ENCODE measurements at regions not wholly inside any gene's neighbourhood (a gene's known extent, or its start where the extent isn't known, plus 50 kb on each side); places are given as distances from the start of the nearest gene placed in this dataset.
"Not testable (repeated sequence)": the region's sequence is repeated elsewhere in the genome, so short reads cannot be mapped to it uniquely, and the experiment has no call there.

- H3K27me3 Mint-ChIP-seq (ENCODE audit: low read depth); H3K27me3 ChIP-seq (ENCODE audit: insufficient read depth, low read length); DNase-seq; H3K79me1 ChIP-seq (ENCODE audit: insufficient read depth, low read depth, low read length, poor library complexity, severe bottlenecking); H3K4me2 ChIP-seq (ENCODE audit: insufficient read depth, insufficient read length, low read length); H3K27ac ChIP-seq (ENCODE audit: insufficient read length, low read depth, low read length); H3K9ac ChIP-seq (ENCODE audit: extremely low read depth, insufficient read length, low read length); H3K79me2 ChIP-seq (ENCODE audit: insufficient read depth, low read length); H3K4me3 Mint-ChIP-seq; H3K23ac ChIP-seq (ENCODE audit: insufficient read length, low read depth, low read length); H3K4me1 Mint-ChIP-seq; H4K8ac ChIP-seq (replicated peaks; ENCODE audit: insufficient read length, low read depth, low read length); H2BK12ac ChIP-seq (ENCODE audit: insufficient read length, low read depth, low read length); H3K4ac ChIP-seq (ENCODE audit: low read depth, low read length); H2AK5ac ChIP-seq (ENCODE audit: insufficient read length, low read length); H3T11ph ChIP-seq (ENCODE audit: low read length); H2AFZ ChIP-seq (ENCODE audit: low read length); H2BK120ac ChIP-seq (ENCODE audit: low read depth, low read length, poor library complexity, severe bottlenecking); H2BK20ac ChIP-seq (ENCODE audit: low read depth, low read length, poor library complexity, severe bottlenecking); H2BK5ac ChIP-seq (ENCODE audit: insufficient read length, low read length); H3K23me2 ChIP-seq (ENCODE audit: insufficient read length, low read depth, low read length, poor library complexity, severe bottlenecking); H4K5ac ChIP-seq (ENCODE audit: insufficient read length, low read depth, low read length); H3K56ac ChIP-seq (ENCODE audit: insufficient read length, low read depth, low read length); H4K20me1 ChIP-seq (ENCODE audit: control insufficient read depth, insufficient read depth, insufficient read length); H3K14ac ChIP-seq (ENCODE audit: insufficient read depth, low read length); H3K27ac Mint-ChIP-seq; H3K18ac ChIP-seq (ENCODE audit: insufficient read length, low read depth, low read length); H2BK15ac ChIP-seq (ENCODE audit: low read depth, low read length); H3K4me1 ChIP-seq (ENCODE audit: insufficient read depth, low read length); H4K91ac ChIP-seq (ENCODE audit: insufficient read length, low read depth, low read length): not testable (repeated sequence)
- peaks cover 6 to 14% (median 13%) of the 10 kb centered on the region in 3 experiments; a peak in 6 of 7 replicates for H3K36me3 Mint-ChIP-seq (ENCODE audit: insufficient read depth in 1 of 3, low read depth in 3 of 3)
- peaks cover 76 to 80% of the 10 kb centered on the region in 2 experiments for H3K9me3 Mint-ChIP-seq
- peaks cover 35% of the 10 kb centered on the region for H3K9me3 ChIP-seq (ENCODE audit: control insufficient read depth, low read depth, low read length)
- no CpG with 5 or more reads among the region's 3 CpGs for WGBS (ENCODE audit: extremely low coverage, insufficient read length, low lambda C conversion rate)
Measured at GRCh38 chr13:18698332-18698731, 483.3 kb downstream of the TUBA3C start.

- H3K14ac ChIP-seq (ENCODE audit: insufficient read depth, low read length); H3K9ac ChIP-seq (ENCODE audit: extremely low read depth, insufficient read length, low read length); H2BK15ac ChIP-seq (ENCODE audit: low read depth, low read length); H3K4ac ChIP-seq (ENCODE audit: low read depth, low read length); H3K4me3 Mint-ChIP-seq; H3K27me3 ChIP-seq (ENCODE audit: insufficient read depth, low read length); H3K23ac ChIP-seq (ENCODE audit: insufficient read length, low read depth, low read length); H3K4me2 ChIP-seq (ENCODE audit: insufficient read depth, insufficient read length, low read length); H4K8ac ChIP-seq (replicated peaks; ENCODE audit: insufficient read length, low read depth, low read length); H3K4me1 ChIP-seq (ENCODE audit: insufficient read depth, low read length); H3K18ac ChIP-seq (ENCODE audit: insufficient read length, low read depth, low read length); DNase-seq; H3K79me1 ChIP-seq (ENCODE audit: insufficient read depth, low read depth, low read length, poor library complexity, severe bottlenecking); H2BK20ac ChIP-seq (ENCODE audit: low read depth, low read length, poor library complexity, severe bottlenecking); H3K56ac ChIP-seq (ENCODE audit: insufficient read length, low read depth, low read length); H3K79me2 ChIP-seq (ENCODE audit: insufficient read depth, low read length); H2BK12ac ChIP-seq (ENCODE audit: insufficient read length, low read depth, low read length); H2AK5ac ChIP-seq (ENCODE audit: insufficient read length, low read length); H2BK120ac ChIP-seq (ENCODE audit: low read depth, low read length, poor library complexity, severe bottlenecking); H4K5ac ChIP-seq (ENCODE audit: insufficient read length, low read depth, low read length); H4K91ac ChIP-seq (ENCODE audit: insufficient read length, low read depth, low read length); H3K27ac Mint-ChIP-seq; H2AFZ ChIP-seq (ENCODE audit: low read length); H3T11ph ChIP-seq (ENCODE audit: low read length); H3K27me3 Mint-ChIP-seq (ENCODE audit: low read depth); H3K27ac ChIP-seq (ENCODE audit: insufficient read length, low read depth, low read length); H2BK5ac ChIP-seq (ENCODE audit: insufficient read length, low read length); H4K20me1 ChIP-seq (ENCODE audit: control insufficient read depth, insufficient read depth, insufficient read length); H3K23me2 ChIP-seq (ENCODE audit: insufficient read length, low read depth, low read length, poor library complexity, severe bottlenecking); H3K4me1 Mint-ChIP-seq: not testable (repeated sequence)
- peaks cover 6 to 16% (median 11%) of the 10 kb centered on the region in 3 experiments; a peak in 6 of 7 replicates for H3K36me3 Mint-ChIP-seq (ENCODE audit: insufficient read depth in 1 of 3, low read depth in 3 of 3)
- no CpG with 5 or more reads among the region's 8 CpGs for WGBS (ENCODE audit: extremely low coverage, insufficient read length, low lambda C conversion rate)
- peaks cover 30% of the 10 kb centered on the region for H3K9me3 ChIP-seq (ENCODE audit: control insufficient read depth, low read depth, low read length)
- peaks cover 76 to 79% of the 10 kb centered on the region in 2 experiments for H3K9me3 Mint-ChIP-seq
Measured at GRCh38 chr13:18697851-18698250, 483.8 kb downstream of the TUBA3C start.
